ENCODE measurements at regions not wholly inside any gene's neighbourhood (a gene's known extent, or its start where the extent isn't known, plus 50 kb on each side); places are given as distances from the start of the nearest gene placed in this dataset.

GRCh38 chr10:130560573-130560972, 424.4 kb downstream of the GLRX3 start:
- TF ChIP-seq CTCF (IDR thresholded peaks at IDR 0.05; ENCODE audit: low read depth, low read length) = no peak
- DNase-seq (ENCODE audit: low read depth in 2 of 2) = no peak
- no peak overlapping the region for H3K4me3 ChIP-seq (replicated peaks in 1 of 2; ENCODE audit: low read depth in 2 of 2, low read length in 2 of 2)

DNA sequence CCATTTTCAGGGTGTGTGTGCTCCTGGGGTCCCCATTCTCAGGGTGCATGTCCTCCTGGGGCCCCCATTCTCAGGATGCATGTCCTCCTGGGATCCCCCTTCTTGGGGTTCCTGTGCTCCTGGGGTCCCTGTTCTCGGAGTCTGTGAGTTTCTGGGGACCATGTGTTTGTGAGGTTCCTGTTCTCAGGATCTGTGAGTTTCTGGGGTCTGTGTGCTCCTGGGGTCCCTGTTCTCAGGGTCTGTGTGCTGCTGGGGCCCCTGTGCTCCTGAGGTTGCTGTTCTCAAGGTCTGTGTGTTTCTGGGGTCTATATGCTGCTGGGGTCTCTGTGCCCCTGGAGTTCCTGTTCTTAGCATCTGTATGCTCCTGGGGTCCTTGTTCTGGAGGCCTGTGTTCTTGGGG, 425.5 kb downstream of the GLRX3 start:
- H3K4me3 ChIP-seq (replicated peaks in 1 of 2; ENCODE audit: low read depth in 2 of 2, low read length in 2 of 2) = no peak overlapping the region
- no peak for DNase-seq (ENCODE audit: low read depth in 2 of 2)
- no peak for TF ChIP-seq CTCF (IDR thresholded peaks at IDR 0.05; ENCODE audit: low read depth, low read length)

DNA sequence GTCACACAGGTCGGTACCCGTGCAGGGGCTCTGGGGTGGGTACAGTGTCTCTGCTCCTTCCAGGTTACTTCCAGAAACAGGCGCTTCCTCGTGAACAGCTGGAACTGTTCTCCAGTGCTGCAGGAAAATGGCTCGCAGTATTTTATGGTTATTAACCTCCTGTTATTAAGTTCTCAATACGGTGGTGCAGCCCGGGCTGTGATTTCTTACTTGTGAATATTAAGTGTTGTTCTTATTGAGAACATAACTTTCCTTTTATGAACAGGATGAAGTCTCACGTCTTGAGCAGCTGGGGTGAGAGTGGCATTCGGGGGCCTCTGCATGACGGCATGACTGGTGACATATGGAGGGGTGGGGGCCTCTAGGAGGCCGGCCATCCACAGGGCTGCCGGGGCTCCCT, 430.8 kb downstream of the GLRX3 start:
- no peak for TF ChIP-seq CTCF (IDR thresholded peaks at IDR 0.05; ENCODE audit: low read depth, low read length)
- no peak for DNase-seq (ENCODE audit: low read depth in 2 of 2)
- H3K4me3 ChIP-seq (replicated peaks in 1 of 2; ENCODE audit: low read depth in 2 of 2, low read length in 2 of 2) = no peak overlapping the region

DNA sequence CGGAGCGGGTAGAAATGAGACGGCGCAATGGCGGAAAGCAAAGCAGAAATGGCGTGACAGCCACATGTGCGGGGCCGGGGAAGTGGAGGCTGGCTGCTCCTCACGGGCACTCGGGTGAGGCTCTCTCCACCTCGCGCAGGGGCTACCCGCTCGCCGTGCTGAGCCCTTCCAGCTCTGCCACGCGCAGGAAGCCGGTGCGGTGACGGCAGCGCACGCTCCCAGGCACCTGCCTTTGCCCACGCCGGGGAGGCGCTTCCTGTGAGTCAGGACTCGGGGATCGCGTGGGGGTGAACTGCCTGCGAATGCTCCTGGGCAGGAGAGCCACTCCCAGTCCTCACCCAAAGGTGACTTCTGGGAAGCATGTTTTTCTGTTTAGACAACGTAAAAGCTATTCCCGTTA, 431.2 kb downstream of the GLRX3 start:
- H3K4me3 ChIP-seq (replicated peaks in 1 of 2; ENCODE audit: low read depth in 2 of 2, low read length in 2 of 2) = no peak overlapping the region
- no peak for DNase-seq (ENCODE audit: low read depth in 2 of 2)
- no peak for TF ChIP-seq CTCF (IDR thresholded peaks at IDR 0.05; ENCODE audit: low read depth, low read length)

- no peak for TF ChIP-seq CTCF (IDR thresholded peaks at IDR 0.05; ENCODE audit: low read depth, low read length)
- H3K4me3 ChIP-seq (replicated peaks in 1 of 2; ENCODE audit: low read depth in 2 of 2, low read length in 2 of 2) = no peak overlapping the region
- DNase-seq (ENCODE audit: low read depth in 2 of 2) = no peak
Measured at GRCh38 chr10:130568246-130568645, 432.1 kb downstream of the GLRX3 start.

GRCh38 chr10:130570074-130570473, 433.9 kb downstream of the GLRX3 start:
- DNase-seq (ENCODE audit: low read depth in 2 of 2) = no peak
- TF ChIP-seq CTCF (IDR thresholded peaks at IDR 0.05; ENCODE audit: low read depth, low read length) = no peak
- H3K4me3 ChIP-seq (replicated peaks in 1 of 2; ENCODE audit: low read depth in 2 of 2, low read length in 2 of 2) = no peak overlapping the region

GRCh38 chr10:130571674-130572073, 435.5 kb downstream of the GLRX3 start:
- no peak overlapping the region for H3K4me3 ChIP-seq (replicated peaks in 1 of 2; ENCODE audit: low read depth in 2 of 2, low read length in 2 of 2)
- DNase-seq (ENCODE audit: low read depth in 2 of 2) = no peak
- no peak for TF ChIP-seq CTCF (IDR thresholded peaks at IDR 0.05; ENCODE audit: low read depth, low read length)
